ENCODE measurements at regions not wholly inside any gene's neighbourhood (a gene's known extent, or its start where the extent isn't known, plus 50 kb on each side); places are given as distances from the start of the nearest gene placed in this dataset.

DNA sequence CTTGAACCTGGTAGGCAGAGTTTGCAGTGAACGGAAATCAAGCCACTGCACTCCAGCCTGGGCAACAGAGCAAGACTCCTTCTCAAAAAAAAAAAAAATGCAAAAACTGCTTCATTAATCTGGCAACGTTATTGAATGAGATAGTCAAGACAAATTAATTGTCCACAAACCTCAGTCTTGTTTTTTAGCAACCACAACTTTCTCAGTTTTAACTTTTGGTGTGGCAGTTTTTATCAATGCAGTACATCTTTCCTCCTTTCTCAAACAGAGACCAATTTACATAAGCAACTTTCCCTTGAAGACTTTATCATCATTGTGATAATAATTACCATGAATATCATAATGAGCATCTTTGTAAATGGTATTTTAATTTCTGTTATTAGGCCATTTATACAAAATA lies 61.7 kb upstream of the GALNTL6 start:
- TF ChIP-seq POLR2A (IDR thresholded peaks at IDR 0.05) = no peak
- TF ChIP-seq, protein P1, sequence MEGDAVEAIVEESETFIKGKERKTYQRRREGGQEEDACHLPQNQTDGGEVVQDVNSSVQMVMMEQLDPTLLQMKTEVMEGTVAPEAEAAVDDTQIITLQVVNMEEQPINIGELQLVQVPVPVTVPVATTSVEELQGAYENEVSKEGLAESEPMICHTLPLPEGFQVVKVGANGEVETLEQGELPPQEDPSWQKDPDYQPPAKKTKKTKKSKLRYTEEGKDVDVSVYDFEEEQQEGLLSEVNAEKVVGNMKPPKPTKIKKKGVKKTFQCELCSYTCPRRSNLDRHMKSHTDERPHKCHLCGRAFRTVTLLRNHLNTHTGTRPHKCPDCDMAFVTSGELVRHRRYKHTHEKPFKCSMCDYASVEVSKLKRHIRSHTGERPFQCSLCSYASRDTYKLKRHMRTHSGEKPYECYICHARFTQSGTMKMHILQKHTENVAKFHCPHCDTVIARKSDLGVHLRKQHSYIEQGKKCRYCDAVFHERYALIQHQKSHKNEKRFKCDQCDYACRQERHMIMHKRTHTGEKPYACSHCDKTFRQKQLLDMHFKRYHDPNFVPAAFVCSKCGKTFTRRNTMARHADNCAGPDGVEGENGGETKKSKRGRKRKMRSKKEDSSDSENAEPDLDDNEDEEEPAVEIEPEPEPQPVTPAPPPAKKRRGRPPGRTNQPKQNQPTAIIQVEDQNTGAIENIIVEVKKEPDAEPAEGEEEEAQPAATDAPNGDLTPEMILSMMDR (IDR thresholded peaks at IDR 0.05) = no peak

All from breast epithelium (tissue), 3 donors.